G401 (cell line): ENCODE measurements at regions not wholly inside any gene's neighbourhood (a gene's known extent, or its start where the extent isn't known, plus 50 kb on each side); places are given as distances from the start of the nearest gene placed in this dataset.

Source experiments
- DNase-seq: peaks from one replicate; pipeline ENCODE4 v3.0.0-alpha.2; 2015; ENCODE audit warnings: low spot score
- in situ Hi-C: cut with HindIII; loops from 2 replicates; pipeline ENCODE4 v1.10.0; 2016; ENCODE audit warnings: low sequenced_read_pairs, mixed read lengths

DNA sequence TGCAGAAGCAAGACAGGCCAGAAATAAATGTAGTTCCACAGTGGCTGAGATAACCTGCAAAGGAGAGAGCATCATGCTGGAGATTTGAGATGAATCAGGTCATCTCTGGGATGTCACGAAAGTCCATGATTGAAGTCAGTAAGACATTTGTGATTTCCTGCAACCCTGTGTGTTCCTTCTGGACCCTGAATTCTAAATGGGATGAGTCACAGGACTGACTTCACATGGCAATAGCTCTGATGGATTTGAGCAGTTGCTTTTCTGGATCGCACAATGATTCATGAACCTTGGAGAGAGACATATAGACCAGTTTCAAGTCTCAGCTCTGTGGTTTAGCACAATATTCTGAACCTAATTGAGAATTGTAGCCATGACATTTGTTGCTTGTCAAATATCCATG, 102.9 kb downstream of the TSN start:
- DNase-seq = no peak
- in situ Hi-C loops = no loop called here

- no peak for DNase-seq
- in situ Hi-C loops = no loop called here
Measured at GRCh38 chr2:121858847-121859246, 103.4 kb downstream of the TSN start.

DNA sequence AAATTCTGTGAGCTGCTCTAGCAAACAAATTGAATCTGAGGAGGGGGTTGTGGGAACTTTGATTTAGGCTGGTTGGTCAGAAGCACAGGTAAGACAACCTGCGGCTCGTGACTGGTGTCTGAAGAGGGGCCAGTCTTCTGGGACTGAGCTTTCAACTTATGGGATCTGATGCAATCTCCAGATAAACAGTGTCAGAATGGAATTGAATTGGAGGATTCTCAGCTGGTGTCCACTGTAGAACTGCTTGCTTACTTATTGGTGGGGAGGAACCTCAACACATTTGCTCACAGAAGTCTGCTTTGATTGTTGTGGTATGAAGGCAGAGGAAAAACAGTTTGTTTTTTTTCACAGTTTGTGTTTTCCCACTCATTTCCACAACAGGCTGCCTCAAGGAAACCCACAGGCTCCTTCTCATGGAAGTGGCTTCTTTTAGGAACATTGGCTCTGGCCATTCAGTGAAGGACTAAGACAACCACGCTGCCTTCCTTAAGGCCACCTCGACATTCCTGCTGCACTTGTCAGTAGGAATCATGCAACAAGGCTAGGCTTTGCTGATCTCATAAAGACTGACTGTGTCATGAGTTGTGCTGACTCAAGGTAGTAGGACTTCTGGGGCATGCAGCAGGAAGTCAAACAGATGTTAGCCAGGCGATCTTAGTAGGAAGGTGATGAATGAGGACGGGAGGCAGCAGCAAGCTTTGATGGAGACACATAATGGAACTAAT, 104.7 kb downstream of the TSN start:
- in situ Hi-C loops = no loop called here
- DNase-seq = no peak

GRCh38 chr2:121860758-121861227, 105.3 kb downstream of the TSN start:
- DNase-seq = no peak
- in situ Hi-C loops = no loop called here

- DNase-seq = no peak
- in situ Hi-C loops = no loop called here
Measured at GRCh38 chr2:121862286-121862685, 106.8 kb downstream of the TSN start.

GRCh38 chr2:121865914-121866313, 110.5 kb downstream of the TSN start:
- DNase-seq = no peak
- in situ Hi-C loops = no loop called here

DNA sequence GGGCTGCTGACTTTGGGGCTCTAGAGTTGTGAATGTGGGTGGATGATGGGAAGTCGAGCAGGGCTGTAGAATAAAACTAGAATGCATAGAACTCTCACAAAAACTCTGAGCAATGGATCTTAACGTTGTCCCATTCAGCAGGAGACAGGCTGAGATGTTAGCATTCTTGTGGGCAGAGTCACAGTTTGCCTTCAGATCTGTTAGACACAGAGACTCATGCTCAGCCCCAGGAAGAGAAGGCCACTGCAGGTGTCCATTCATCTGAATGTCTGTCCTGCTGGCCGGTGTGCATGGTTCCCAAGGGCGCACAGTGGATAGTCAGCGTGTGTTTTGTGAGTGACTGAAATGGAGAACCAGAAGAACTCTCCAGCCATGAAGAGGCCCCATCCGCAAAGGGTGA, 111.3 kb downstream of the TSN start:
- in situ Hi-C loops = no loop called here
- no peak for DNase-seq

GRCh38 chr2:121868652-121869051, 113.2 kb downstream of the TSN start:
- in situ Hi-C loops = no loop called here
- no peak for DNase-seq

- in situ Hi-C loops = no loop called here
- DNase-seq = no peak
Measured at GRCh38 chr2:121869363-121869762, 113.9 kb downstream of the TSN start.

DNA sequence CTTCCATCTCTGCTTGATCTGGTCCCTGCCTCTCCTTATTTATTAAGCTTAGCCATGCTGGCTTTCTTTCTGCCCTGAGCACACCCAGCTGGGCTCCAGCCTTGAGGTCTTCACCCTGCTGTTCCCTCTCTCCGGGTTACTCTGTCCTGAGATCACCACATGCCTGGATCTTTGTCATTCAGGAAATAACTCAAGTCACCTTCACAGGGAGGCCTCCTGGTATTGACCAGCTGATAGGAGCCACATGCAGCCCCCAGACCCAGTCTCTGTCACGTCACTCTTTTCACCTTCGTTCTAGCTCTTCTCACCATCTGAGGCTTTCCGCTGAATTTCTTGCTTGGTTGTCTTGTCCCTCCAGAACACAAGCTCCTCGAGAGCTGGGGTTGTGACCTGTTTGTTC, 114.4 kb downstream of the TSN start:
- in situ Hi-C loops = no loop called here
- DNase-seq = no peak

- DNase-seq = no peak
- in situ Hi-C loops = no loop called here
Measured at GRCh38 chr2:121872651-121873050, 117.2 kb downstream of the TSN start.

DNA sequence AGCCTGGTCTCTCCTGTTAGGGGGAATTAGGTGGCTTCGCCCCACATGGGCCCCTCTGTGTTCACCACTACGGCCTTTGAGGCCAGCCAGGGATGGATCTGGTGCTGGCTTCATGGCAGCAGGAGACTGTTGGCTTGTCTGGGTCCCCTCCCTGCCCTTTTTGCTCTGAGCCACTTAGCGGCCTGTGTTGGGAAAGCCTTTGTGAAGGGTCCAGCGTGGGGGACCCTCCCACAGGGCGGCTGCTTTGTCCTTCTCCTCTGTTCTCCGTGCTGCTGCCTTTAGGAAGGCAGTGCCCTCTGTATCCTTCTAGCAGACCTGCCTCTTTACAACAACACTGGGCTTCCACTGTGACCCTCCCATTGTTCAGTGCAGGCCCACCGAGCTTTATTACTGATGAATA, 118.4 kb downstream of the TSN start:
- in situ Hi-C loops = no loop called here
- DNase-seq = no peak

- no peak for DNase-seq
- in situ Hi-C loops = no loop called here
Measured at GRCh38 chr2:121875585-121876185, 120.2 kb downstream of the TSN start.

GRCh38 chr2:121877366-121877765, 121.9 kb downstream of the TSN start:
- no peak for DNase-seq
- in situ Hi-C loops = no loop called here

GRCh38 chr2:121880283-121880682, 124.8 kb downstream of the TSN start:
- DNase-seq = no peak
- in situ Hi-C loops = no loop called here

GRCh38 chr2:121881038-121881437, 125.6 kb downstream of the TSN start:
- in situ Hi-C loops = no loop called here
- DNase-seq = no peak

DNA sequence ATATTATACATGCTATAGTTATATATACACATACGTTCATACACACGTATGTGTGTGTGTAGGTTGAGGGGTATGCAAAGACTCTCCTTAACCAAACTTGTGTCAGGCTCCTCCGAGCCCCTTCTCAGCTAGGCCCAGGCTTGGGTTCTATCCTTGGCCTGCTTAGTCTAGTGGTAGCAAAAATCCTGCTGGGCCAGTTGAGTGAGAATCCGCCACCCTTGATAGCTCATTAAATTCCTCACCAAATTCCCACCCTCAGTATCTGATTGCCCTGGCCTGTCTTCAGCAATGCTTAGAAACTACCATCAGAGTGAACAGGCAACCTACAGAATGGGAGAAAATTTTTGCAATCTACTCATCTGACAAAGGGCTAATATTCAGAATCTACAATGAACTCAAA, 126.5 kb downstream of the TSN start:
- no peak for DNase-seq
- in situ Hi-C loops = no loop called here

DNA sequence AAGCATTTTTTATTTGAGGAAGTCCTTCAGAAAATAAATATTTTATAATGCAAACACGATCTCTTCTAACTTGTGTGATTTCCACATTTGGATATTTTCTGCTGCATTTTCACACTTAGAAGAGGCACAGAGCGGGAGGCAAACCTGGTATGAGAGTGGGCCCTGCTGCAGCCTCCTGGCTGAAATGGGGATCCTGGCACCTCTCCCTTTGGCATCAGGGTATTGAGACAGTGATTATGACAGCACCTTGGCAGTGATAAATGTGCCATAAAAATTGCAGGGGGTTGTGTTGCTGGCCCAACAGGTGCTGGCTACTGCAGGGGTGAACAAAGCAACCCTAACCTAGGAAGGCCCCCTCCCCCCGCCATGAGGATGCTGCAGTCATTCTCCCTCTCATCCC, 128.6 kb downstream of the TSN start:
- DNase-seq = no peak
- in situ Hi-C loops = no loop called here

DNA sequence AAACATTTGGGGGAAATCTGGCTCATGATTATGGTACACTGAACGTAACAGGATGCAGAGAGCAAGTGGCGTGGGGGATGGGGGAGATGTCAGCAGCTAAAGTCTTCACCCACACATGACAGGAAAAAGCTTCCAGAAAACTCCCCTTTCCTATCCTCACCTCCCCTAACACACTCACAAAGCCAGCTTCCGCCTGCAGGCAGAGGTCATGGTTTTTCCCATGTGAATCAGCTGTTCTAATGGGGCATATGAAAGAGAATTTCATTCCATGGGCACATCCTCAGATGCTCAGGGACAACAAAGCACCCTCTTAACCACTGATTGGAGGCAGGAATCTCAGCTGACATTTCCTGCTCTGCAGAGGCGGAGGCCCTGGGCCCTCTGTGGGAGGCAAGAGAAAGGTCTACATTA, 129.1 kb downstream of the TSN start:
- in situ Hi-C loops = no loop called here
- no peak for DNase-seq

- in situ Hi-C loops = no loop called here
- DNase-seq = no peak
Measured at GRCh38 chr2:121886059-121886458, 130.6 kb downstream of the TSN start.

DNA sequence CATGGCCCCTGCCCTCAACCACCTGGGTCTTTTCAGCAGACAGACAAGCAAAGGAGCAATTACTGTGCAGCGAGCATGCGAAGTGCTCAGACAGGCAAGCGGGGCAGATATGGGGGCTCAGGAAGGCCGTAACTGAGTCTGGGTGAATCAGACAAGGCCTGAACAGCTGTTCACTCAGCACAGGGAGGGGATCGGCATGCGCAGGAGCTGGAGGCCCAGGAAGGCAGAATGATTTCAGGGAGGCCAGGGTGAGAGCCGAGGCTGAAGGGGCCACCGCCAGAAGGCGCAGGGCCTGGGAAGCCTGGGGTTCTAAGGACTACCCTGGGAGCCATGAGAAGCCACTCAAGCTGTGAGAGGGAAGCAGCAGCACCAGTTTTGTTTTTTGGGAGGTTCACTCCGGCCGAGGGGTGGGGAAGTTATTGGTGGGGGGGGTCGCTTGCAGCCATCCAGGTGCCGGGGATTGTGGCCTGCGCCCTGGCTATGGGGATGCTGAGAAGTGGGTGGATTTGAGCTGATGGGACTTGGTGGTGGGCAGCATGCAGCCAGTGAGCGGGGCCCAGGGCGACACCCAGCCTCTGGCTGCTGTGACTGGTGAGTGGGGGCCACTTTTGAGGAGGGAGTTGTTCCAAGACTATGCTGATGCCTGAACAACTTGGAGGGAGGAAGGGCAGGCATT, 132.2 kb downstream of the TSN start:
- in situ Hi-C loops = no loop called here
- no peak for DNase-seq
